Keratinocyte (primary cell): ENCODE measurements at regions not wholly inside any gene's neighbourhood (a gene's known extent, or its start where the extent isn't known, plus 50 kb on each side); places are given as distances from the start of the nearest gene placed in this dataset.

Experiments
- CTCF ChIP-seq, 3 experiments: IDR thresholded peaks in 1 of 3; conservative IDR thresholded peaks in 1 of 3; optimal IDR thresholded peaks in 1 of 3; 2 replicates in 2 of 3; 3 replicates in 1 of 3; pipeline versions ENCODE3 to v1.5.1; 2011; ENCODE audit warnings: low read length in 3 of 3, mild to moderate bottlenecking in 3 of 3, moderate library complexity in 2 of 3, control low read depth in 1 of 3, inconsistent platforms in 1 of 3; ENCODE audit not compliant: insufficient read depth in 2 of 3; ENCODE audit errors: extremely low read depth in 1 of 3
- EZH2 ChIP-seq: IDR thresholded peaks from one replicate; pipeline ENCODE4 v1.6.1; 2012; ENCODE audit warnings: inconsistent platforms, mild to moderate bottlenecking, low read length, moderate library complexity

GRCh38 chr1:199710974-199711373, 316.5 kb upstream of the NR5A2 start:
- no peak for TF ChIP-seq CTCF (optimal IDR thresholded peaks at IDR 0.05 in 1 of 3, IDR thresholded peaks at IDR 0.05 in 1 of 3, conservative IDR thresholded peaks at IDR 0.05 in 1 of 3; ENCODE audit: extremely low read depth in 1 of 3, insufficient read depth in 2 of 3, low read length in 3 of 3)
- no peak for TF ChIP-seq EZH2
